MG63 (cell line): ENCODE measurements at regions not wholly inside any gene's neighbourhood (a gene's known extent, or its start where the extent isn't known, plus 50 kb on each side); places are given as distances from the start of the nearest gene placed in this dataset.

ENCODE experiments used
- DNase-seq: peaks from one replicate; pipeline ENCODE4 v3.0.0-alpha.2; 2020
- H3K27me3 ChIP-seq: fragments of 250-450 bp; sonication (Bioruptor Pico); 2 replicates; pipeline ENCODE4 v1.5.1; 2020; ENCODE audit warnings: mild to moderate bottlenecking, moderate library complexity
- H3K36me3 ChIP-seq: fragments of 250-450 bp; sonication (Bioruptor Pico); 2 replicates; pipeline ENCODE4 v1.5.1; 2020; ENCODE audit warnings: mild to moderate bottlenecking, moderate library complexity
- H3K4me3 ChIP-seq: fragments of 250-450 bp; sonication (Bioruptor Pico); 2 replicates; pipeline ENCODE4 v1.5.1; 2020; ENCODE audit warnings: mild to moderate bottlenecking, moderate library complexity
- H3K9me3 ChIP-seq: fragments of 250-450 bp; sonication (Bioruptor Pico); 2 replicates; pipeline ENCODE4 v1.5.1; 2020; ENCODE audit warnings: mild to moderate bottlenecking, moderate library complexity

DNA sequence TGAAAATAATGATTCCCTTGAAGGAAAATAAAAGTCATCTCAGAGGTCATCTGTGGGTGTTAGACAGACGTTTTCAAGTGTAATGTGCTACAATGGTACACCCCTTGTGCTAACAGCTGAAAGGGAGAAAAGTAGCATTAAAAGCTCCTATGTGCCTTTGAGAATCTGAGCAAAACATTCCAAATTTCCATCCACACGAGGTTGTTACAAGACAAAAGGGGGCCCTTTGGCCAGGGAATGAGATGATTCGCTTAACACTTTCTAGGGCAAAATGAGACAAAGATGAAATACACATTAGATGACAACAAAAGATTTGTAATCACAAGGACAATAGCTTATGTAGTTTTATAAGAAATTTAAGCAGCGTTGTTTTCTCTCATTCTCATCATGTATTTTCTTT is 303.6 kb downstream of the LMX1A start:
- Histone ChIP-seq H3K36me3 (no peaks in the 10 kb centered on the region), H3K9me3 (no peaks in the 10 kb centered on the region), H3K27me3 (no peaks in the 10 kb centered on the region), H3K4me3 (no peak overlapping the region)
- no peak for DNase-seq

DNA sequence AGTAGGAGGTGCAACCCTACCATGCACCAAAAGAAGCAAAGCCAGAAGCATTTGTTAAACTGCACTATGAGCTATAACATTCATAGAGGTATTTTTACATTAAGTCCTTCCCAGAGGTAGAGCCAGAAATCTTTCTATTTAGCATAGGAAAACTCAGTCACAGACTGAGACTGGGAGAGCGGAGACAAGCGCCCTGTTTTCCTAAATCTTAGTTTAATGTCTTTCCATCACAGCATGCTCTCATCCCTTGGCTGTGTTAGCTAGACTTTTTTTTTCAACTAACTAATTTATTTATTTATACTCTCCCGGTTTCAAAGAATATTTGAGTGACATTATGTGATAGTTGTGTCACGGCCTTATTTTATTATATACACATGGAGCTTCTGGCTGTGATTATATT is 304.1 kb downstream of the LMX1A start:
- no peaks in the 10 kb centered on the region for H3K27me3 ChIP-seq
- no peak overlapping the region for H3K4me3 ChIP-seq
- DNase-seq = no peak

DNA sequence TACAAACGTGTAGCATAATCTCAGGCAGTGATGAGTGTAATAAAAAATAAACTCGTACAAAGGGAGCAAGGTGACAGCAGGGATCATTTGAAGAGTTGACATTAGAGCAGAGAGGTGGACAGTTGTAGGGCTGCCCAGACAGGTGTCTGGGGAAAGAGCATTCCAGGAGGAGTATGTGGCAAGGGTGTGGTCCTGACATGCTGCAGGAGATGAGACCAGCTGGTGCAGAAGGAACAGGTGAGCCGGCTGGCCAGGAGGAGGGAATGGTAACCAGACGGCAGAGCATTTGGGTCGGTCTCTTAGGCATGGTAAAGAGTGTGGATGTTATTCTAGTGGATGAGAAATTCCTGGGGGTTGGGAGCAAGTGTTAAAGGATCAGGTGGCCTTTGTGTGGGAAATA is 306.3 kb downstream of the LMX1A start:
- Histone ChIP-seq H3K4me3 (no peak overlapping the region), H3K36me3 (no peaks in the 10 kb centered on the region), H3K27me3 (no peaks in the 10 kb centered on the region), H3K9me3 (no peaks in the 10 kb centered on the region)
- DNase-seq = no peak

More for the DNA sequence above, 304.1 kb downstream of the LMX1A start:
- Histone ChIP-seq H3K36me3 (no peaks in the 10 kb centered on the region), H3K9me3 (no peaks in the 10 kb centered on the region)

DNA sequence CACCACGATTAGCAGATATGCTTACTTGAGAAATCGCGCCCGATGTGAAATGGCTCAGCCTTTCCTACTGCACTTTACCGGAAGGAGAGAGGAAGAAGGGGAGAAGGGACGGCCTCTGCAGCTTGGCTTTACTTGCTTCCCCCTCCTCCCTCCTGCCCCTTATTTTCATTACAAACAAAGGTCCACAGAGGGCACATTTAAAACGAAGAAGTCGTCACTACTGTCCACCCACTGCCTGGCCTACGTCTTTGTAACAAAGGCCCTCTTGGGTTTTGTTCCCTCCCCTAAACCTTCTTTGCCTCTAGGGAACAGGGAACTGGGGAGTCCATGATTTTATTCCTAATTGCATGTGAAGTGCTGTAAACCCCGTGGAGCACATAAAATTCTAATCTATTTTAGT is 308.5 kb downstream of the LMX1A start:
- Histone ChIP-seq H3K27me3 (no peaks in the 10 kb centered on the region), H3K36me3 (no peaks in the 10 kb centered on the region), H3K9me3 (no peaks in the 10 kb centered on the region), H3K4me3 (no peak overlapping the region)
- DNase-seq = no peak

DNA sequence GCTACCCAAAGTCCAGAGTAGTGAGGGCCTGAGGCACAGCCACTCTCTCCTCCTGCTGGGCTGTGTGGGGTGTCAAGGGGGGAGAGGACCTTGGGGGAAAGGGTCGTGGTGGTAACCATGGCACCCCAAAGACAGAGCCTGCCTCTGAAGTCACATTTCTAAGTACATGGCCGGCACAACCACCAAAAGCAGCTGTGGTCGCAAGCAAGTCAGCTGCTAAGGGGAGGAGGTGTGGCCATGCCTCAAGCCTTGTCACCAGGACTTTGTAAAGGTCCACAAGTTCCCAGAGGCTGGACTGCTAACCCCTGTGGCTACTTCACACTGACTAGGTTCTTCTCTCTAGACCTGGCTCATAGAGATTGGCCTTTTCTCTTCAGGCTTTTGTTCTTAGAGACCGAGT is 310.6 kb downstream of the LMX1A start:
- no peaks in the 10 kb centered on the region for H3K27me3 ChIP-seq
- H3K9me3 ChIP-seq = no peaks in the 10 kb centered on the region
- no peak overlapping the region for H3K4me3 ChIP-seq
- no peak for DNase-seq
- no peaks in the 10 kb centered on the region for H3K36me3 ChIP-seq

DNA sequence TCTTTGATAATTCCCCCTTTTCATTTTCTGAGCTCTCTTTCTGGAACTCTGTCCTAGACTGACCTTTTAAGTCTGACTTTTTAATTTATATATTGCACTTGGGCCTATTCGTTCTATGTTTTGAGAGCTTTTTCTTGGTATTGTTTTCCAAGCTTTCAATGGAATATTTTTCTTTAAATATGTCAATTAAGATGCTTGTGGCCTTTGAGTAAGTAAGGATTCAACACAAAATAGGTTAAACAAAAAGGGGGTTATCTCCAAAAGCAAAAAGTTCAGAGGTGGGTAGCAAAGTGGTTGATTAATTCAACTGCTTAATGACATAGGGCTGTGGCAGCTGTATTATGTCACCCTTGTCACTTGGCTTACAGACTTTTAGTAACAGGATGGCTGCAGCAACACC is 315.9 kb downstream of the LMX1A start:
- H3K9me3 ChIP-seq = no peaks in the 10 kb centered on the region
- H3K36me3 ChIP-seq = no peaks in the 10 kb centered on the region
- H3K27me3 ChIP-seq = no peaks in the 10 kb centered on the region
- H3K4me3 ChIP-seq = no peak overlapping the region
- DNase-seq = no peak

DNA sequence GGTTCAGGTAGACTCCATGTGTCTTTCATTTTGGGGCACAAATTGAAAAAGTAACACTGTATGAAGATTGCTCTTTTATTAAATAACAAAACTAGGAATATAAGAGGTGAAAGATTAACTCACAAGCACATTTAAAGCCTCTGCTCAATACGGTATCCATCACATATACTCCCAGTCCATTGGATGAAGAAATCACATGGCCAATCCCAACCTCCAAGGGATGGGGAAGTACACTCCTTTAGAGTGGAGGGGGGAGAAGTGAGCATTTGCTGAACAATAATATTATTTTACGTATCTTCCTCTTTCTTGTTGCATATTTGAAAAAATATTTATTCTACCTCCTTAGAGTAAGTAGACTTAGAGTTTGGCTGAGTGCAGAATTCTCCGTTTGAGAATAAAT is 316.5 kb downstream of the LMX1A start:
- Histone ChIP-seq H3K9me3 (no peaks in the 10 kb centered on the region), H3K36me3 (no peaks in the 10 kb centered on the region), H3K27me3 (no peaks in the 10 kb centered on the region), H3K4me3 (no peak overlapping the region)
- no peak for DNase-seq

DNA sequence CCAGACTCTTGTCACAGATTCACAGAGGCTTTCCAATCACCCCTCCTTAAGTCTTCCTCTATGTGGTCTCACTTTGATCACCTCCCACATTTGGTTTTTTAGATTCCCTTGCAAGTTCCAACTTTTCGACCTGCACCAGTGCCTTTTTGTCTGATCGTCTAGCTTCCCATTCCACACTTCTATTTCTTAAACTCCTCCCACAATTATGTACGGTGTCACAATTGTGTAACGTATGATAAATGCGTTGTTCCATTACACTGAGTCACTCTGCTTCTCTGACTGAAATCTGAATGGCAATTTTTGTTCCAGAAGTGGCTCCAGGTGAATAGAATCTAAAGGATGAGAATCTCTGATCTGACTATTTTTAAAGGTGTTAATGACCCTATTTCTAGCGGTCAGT is 320.1 kb downstream of the LMX1A start:
- H3K27me3 ChIP-seq = no peaks in the 10 kb centered on the region
- no peaks in the 10 kb centered on the region for H3K9me3 ChIP-seq
- DNase-seq = no peak

DNA sequence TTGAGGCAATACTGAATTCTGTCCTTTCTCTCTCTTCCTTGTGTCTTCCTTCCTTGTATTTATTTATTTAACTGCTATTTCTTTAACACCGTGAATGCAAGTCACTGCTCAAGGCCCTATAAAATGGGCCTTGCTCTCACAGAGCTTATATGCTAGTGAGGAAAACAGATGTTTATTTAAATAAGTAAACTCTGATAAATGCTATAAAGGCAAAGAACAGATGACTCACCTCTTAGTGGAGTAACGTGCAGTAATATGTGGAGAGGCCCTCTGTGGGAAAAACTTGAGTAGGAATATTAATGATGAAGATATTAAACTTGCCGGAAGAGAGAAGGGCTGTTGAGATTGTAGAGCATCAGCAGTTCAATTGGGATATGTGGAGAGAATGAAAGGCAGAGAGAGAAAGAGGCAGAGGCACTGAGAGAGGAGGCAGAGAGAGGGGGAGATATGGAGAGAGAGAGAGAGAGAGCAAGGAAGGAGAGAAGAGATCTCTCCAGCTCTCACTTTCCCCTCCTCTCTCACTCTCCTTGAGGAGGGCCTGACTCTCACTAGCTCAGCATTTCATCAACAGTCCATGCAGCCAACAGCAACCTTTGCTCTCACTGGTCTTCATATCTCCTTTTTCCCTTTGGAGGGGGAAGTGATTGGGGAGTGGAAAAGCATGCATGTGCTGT is 322.2 kb downstream of the LMX1A start:
- no peak for DNase-seq

More for the DNA sequence above, 320.1 kb downstream of the LMX1A start:
- Histone ChIP-seq H3K36me3 (no peaks in the 10 kb centered on the region), H3K4me3 (no peak overlapping the region)

DNA sequence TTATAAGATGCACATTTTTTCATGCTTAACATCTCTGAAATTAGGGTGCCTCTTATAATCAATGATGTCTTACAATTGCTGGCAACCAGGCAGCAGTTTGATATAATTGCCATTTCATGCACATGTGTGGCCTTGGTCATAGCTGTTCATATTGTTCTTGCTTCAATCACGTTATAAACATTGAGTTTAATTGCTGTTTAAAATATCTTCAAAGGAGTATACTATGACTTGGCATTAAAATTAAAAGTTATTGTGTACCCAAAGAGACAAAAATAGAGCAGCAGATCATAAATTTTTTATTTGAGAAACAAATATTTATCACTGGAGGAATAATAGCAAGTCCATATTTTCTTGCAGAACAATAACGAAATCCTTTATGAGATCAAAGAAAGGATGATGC is 325.5 kb downstream of the LMX1A start:
- H3K36me3 ChIP-seq = no peaks in the 10 kb centered on the region

More for the DNA sequence above, 322.2 kb downstream of the LMX1A start:
- H3K4me3 ChIP-seq = no peak overlapping the region
- no peaks in the 10 kb centered on the region for H3K27me3 ChIP-seq
- no peaks in the 10 kb centered on the region for H3K36me3 ChIP-seq
- no peaks in the 10 kb centered on the region for H3K9me3 ChIP-seq

DNA sequence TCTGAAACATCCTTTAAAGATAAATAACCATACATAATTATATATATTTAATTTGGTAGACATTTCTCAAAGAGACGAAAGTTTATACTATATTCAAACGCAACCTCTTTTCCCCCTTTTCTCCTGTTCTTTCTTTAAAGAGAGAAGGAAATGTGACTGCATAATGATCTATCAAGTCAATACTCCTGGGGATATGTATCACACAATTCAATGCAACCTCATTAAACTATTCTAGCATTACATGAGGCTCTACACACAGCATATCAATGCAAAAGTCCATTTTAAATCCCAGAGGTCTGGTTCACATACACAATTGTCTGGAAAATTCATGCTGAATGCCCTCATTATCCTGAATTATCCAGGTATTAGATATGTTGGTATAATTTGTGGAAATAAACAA is 330.7 kb downstream of the LMX1A start:
- H3K27me3 ChIP-seq = 0 out of 2 replicates have a peak, but pooled peaks cover 4% of the 10 kb centered on the region
- no peak for DNase-seq
- no peaks in the 10 kb centered on the region for H3K9me3 ChIP-seq
- H3K36me3 ChIP-seq = no peaks in the 10 kb centered on the region
- H3K4me3 ChIP-seq = no peak overlapping the region

More for the DNA sequence above, 325.5 kb downstream of the LMX1A start:
- Histone ChIP-seq H3K9me3 (no peaks in the 10 kb centered on the region), H3K4me3 (no peak overlapping the region), H3K27me3 (no peaks in the 10 kb centered on the region)
- no peak for DNase-seq

DNA sequence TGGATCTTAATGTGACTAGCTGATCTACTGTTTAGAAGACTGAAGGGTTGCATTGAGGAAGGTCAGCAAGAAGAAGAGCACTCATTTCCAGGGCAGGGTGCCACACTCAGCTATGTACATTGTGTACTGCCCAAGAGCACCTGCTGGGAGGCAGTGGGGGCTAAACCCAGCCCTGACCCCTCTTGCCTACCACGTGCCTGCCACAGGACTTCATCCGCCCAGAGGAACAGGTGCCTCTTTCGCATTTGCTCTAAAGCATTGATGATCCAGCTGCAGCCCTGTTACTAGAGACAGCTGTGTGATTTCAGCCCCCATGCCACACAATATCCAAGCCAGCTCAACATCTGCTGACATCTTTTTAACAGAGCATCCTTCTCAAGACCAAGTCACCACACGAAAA is 341.8 kb downstream of the LMX1A start:
- H3K4me3 ChIP-seq = no peak overlapping the region
- no peaks in the 10 kb centered on the region for H3K9me3 ChIP-seq
- DNase-seq = no peak
- no peaks in the 10 kb centered on the region for H3K27me3 ChIP-seq
- H3K36me3 ChIP-seq = no peaks in the 10 kb centered on the region

DNA sequence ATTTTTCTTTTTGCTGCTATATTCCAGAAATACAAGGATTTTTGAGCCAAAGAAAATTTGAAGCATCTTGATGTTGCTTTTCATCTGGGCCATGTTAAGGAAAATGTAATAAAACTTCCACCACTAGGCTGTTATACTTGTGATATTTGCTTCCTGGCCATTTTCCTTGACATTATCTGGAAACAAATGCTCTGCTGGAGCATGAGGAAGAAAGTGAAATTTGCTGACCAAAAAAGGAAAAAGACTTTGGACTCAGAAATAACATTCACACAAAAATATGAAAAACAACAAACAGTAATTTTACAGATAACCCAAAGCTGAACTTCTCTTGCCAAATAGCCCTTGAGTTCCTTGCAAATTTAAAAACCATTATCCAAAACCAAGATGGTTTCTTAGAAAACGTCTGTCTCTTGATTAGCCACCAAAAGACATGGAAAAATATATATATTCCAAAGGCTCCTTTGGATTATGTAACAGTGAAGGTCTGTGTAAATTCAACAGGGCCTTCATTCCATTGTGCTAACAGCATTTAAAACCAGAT is 344.5 kb downstream of the LMX1A start:
- Histone ChIP-seq H3K27me3 (no peaks in the 10 kb centered on the region), H3K36me3 (no peaks in the 10 kb centered on the region), H3K4me3 (no peak overlapping the region), H3K9me3 (no peaks in the 10 kb centered on the region)
- DNase-seq = no peak

DNA sequence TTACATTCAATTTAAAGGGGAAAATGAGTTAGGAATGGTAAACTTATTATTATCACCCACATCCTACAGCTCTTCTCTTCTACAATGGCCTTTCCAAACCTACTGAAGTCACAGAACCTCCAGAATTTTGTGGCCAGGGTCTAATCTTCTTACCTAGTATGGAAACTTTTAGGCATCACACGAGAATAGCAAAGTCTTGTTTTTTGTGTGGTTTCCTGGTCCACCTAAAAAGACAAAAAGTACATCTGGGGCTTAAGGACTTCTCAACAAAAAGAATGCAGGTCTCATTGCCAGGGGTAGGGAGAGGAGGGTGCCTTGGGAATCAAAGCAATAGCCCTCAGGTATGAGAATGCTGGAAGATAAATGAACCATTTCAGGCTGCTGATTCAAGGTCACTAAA is 345.3 kb downstream of the LMX1A start:
- Histone ChIP-seq H3K27me3 (no peaks in the 10 kb centered on the region), H3K9me3 (no peaks in the 10 kb centered on the region), H3K4me3 (no peak overlapping the region), H3K36me3 (no peaks in the 10 kb centered on the region)
- no peak for DNase-seq

DNA sequence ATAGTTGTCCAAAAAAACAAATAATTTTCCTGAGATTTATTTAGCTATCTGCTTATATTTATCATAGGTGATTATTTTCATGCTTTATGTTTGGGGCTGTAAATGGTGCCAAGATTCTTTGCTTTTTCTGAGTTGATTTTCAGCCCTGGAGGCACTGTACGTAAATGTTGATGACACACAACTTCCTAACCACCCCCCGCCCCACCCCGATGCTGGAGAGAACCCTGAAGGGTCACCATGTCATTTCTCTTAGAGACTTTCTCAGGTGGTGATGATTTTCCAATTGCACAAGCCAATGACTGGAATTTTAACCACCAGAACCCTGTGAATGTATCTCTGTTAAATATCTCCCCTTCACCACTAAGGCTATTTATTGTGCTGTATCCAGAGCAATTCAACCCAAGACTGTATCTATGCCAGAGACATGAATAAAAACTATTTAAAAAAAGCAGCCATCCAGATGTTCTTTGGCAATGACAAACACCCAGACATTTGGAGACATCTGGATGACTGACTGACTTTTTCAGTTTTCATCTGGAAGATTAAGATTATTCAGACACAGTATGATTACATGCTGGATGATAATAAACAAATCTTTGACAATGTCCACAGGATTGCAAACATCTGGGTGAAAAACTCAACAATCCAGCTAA is 346.0 kb downstream of the LMX1A start:
- no peaks in the 10 kb centered on the region for H3K9me3 ChIP-seq
- no peaks in the 10 kb centered on the region for H3K36me3 ChIP-seq
- DNase-seq = no peak
- H3K4me3 ChIP-seq = no peak overlapping the region
- no peaks in the 10 kb centered on the region for H3K27me3 ChIP-seq

DNA sequence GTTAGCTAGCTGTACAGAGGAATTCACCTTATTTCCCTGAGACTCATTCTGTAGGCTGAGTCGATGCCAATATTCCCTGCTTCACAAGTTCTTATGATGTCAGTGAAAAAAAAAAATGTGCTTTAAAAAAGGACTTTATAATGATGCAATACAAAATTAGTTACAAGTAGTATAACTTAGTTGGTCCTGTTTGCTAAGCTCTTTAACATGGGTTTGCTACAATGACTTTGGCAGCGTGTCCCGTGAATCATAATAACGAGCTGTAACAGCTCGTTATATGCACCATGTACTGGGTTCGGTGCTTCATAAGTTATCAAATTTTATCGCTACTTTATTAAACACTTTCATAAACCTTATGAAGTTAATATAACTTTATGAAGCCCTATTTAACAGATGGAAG is 349.7 kb downstream of the LMX1A start:
- DNase-seq = no peak
- no peaks in the 10 kb centered on the region for H3K36me3 ChIP-seq
- no peaks in the 10 kb centered on the region for H3K9me3 ChIP-seq
- H3K27me3 ChIP-seq = no peaks in the 10 kb centered on the region; the same call in 1 of the 2 replicates
- H3K4me3 ChIP-seq = no peak overlapping the region

DNA sequence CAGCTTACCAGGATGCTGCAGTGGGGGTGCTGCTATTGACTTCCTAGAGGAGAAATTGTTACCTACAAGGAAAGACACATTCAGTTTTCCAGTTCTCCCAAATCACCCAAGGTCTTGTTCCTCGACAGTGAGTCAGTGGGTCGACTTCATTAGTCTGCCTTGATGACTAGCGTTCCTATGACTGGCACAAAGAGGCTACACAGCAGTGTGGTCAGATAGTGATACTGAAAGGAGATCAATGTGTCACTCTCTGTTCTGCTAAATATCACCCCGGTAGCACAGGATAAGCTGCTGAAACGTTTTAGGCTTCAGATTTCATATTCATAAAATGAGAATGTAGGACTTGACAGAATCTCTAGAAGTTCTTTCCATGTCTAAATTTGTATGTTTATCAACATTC is 357.4 kb downstream of the LMX1A start:
- Histone ChIP-seq H3K27me3 (no peaks in the 10 kb centered on the region; the same call in 1 of the 2 replicates), H3K4me3 (no peak overlapping the region), H3K9me3 (no peaks in the 10 kb centered on the region), H3K36me3 (no peaks in the 10 kb centered on the region)
- no peak for DNase-seq

DNA sequence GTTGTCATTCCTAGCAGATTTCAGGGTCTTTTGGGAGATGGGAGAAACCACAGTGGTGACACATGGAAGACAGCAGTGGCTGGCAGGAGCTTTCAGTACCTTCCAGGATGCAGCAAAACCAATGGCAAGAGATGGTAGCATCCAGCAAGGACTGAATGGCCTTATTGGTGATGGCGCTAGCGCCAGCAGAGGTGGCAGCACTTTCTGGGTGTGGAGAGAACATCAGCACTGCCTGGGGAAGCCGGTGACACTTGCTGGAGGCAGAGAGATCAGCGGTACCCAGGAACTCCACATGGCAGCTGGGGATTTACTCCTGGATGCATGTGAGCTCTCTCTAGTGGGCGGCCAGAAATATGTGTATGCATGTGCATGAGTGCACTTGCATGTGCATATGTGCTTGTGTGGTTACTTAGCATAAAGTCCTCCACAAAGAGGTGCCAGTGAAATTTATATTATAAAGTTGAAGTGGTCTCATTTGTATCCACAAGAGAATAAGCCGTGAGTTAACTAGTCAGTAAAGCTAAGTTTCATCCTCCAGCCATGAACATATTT is 364.7 kb downstream of the LMX1A start:
- Histone ChIP-seq H3K36me3 (no peaks in the 10 kb centered on the region), H3K9me3 (no peaks in the 10 kb centered on the region), H3K27me3 (no peaks in the 10 kb centered on the region; the same call in 1 of the 2 replicates), H3K4me3 (no peak overlapping the region)
- no peak for DNase-seq
